Aorta (tissue), 5 donors: ENCODE measurements at regions not wholly inside any gene's neighbourhood (a gene's known extent, or its start where the extent isn't known, plus 50 kb on each side); places are given as distances from the start of the nearest gene placed in this dataset.
A peak's percentile ranks its signal among the peaks of the same experiment; 100 is the strongest.

ENCODE experiments used
- ATAC-seq: fragments of 200-7000 bp; cut with Tn5 transposase; one replicate; pipeline ENCODE4 v1.9.1; 2022; ENCODE audit warnings: moderate library complexity; ENCODE audit not compliant: low FRiP score
- DNase-seq, 2 donors: peaks; one replicate each; pipeline ENCODE4 v3.0.0-alpha.2; 2020
- H3K27ac ChIP-seq, 2 donors: one replicate each; pipeline ENCODE4 v1.5.1; 2013; ENCODE audit warnings: low read length in 2 of 2, mild to moderate bottlenecking in 2 of 2, moderate library complexity in 2 of 2, control low read depth in 1 of 2, inconsistent platforms in 1 of 2, low read depth in 1 of 2
- H3K27me3 ChIP-seq, 2 donors: one replicate each; pipeline ENCODE4 v1.6.1; 2013; ENCODE audit warnings: control low read depth in 1 of 2, low read length in 1 of 2, mild to moderate bottlenecking in 1 of 2, moderate library complexity in 1 of 2; ENCODE audit not compliant: insufficient read depth in 2 of 2, control insufficient read depth in 1 of 2
- H3K36me3 ChIP-seq, 2 donors: one replicate each; pipeline ENCODE4 v1.6.1; 2013; ENCODE audit warnings: control low read depth in 1 of 2, low read length in 1 of 2, mild to moderate bottlenecking in 1 of 2; ENCODE audit not compliant: insufficient read depth in 2 of 2, control insufficient read depth in 1 of 2
- H3K4me1 ChIP-seq, 2 donors: one replicate each; pipeline ENCODE4 v1.6.1; 2013; ENCODE audit warnings: low read length in 2 of 2, control low read depth in 1 of 2, mild to moderate bottlenecking in 1 of 2, moderate library complexity in 1 of 2; ENCODE audit not compliant: insufficient read depth in 2 of 2, control insufficient read depth in 1 of 2
- H3K4me3 ChIP-seq, 2 donors: one replicate each; pipeline ENCODE4 v1.5.1; 2013; ENCODE audit warnings: low read length in 2 of 2, control low read depth in 1 of 2, mild to moderate bottlenecking in 1 of 2
- H3K9me3 ChIP-seq: one replicate; pipeline ENCODE4 v1.6.1; 2013; ENCODE audit warnings: mild to moderate bottlenecking, low read length; ENCODE audit not compliant: control insufficient read depth
- whole genome bisulfite sequencing, 2 donors: extraction: QIAGEN DNeasy Blood & Tissue Kit; methylation state at CpG; one replicate each; pipeline ENCODE4 v1.1.7; 2013; 5-methylcytosine and 5-hydroxymethylcytosine counted together
- intact Hi-C, 2 donors: fragments of 100-400 bp; cut with DNase I; formaldehyde crosslinking; loops; one replicate each; pipeline versions ENCODE4 v1.14.2 to v1.15.0; 2022
- donor health status: healthy with polysubstance abuse.
- donor health status: Bipolar disorder and iron deficiency.
- donor health status: DM: no; HTN: no; CAD: no.
- donor health status: DM: no; HTN: no; CAD: no.
- donor health status: DM: yes; HTN: yes; CAD: no.

DNA sequence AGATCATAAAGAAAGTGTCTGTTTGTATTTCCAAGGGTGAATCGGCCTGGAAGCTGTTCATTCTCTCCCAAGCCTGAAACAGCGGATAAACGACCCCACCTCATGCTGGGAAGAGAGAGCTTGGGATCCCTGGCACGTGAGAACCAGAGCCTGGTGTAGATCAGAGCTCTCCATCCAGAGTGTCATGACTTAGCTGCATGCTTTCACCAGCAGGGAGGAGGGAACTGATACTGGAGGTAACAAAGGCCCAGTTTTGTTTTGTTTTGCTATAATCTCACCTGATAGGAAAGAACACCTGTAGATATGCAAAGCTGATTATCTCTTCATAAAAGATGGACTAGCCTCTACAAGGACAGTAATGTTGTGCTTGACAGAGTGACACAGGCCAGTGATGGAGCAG lies 236.6 kb downstream of the POM121L12 start:
- Histone ChIP-seq H3K27ac (no peak overlapping the region), H3K9me3 (no peaks in the 10 kb centered on the region)
- 56 to 57% methylated on average over 4 of the region's 4 CpGs for WGBS, 2 donors

GRCh38 chr7:53281312-53281711 lies 245.9 kb downstream of the POM121L12 start:
- intact Hi-C loops = no loop called here
- no peaks in the 10 kb centered on the region for H3K9me3 ChIP-seq
- WGBS, 2 donors = 82 to 83% methylated on average over 5 of the region's 5 CpGs
- no peak for DNase-seq
- no peaks in the 10 kb centered on the region for H3K36me3 ChIP-seq
- H3K27me3 ChIP-seq = no peaks in the 10 kb centered on the region
- H3K4me1 ChIP-seq = no peaks in the 10 kb centered on the region
- no peak overlapping the region for H3K27ac ChIP-seq
- H3K4me3 ChIP-seq = no peak overlapping the region
- no peak for ATAC-seq

More for the DNA sequence above, 236.6 kb downstream of the POM121L12 start:
- Histone ChIP-seq H3K4me1 (no peaks in the 10 kb centered on the region), H3K4me3 (no peak overlapping the region), H3K36me3 (no peaks in the 10 kb centered on the region), H3K27me3 (no peaks in the 10 kb centered on the region)
- intact Hi-C loops = no loop called here
- ATAC-seq (no peak), DNase-seq (no peak)

DNA sequence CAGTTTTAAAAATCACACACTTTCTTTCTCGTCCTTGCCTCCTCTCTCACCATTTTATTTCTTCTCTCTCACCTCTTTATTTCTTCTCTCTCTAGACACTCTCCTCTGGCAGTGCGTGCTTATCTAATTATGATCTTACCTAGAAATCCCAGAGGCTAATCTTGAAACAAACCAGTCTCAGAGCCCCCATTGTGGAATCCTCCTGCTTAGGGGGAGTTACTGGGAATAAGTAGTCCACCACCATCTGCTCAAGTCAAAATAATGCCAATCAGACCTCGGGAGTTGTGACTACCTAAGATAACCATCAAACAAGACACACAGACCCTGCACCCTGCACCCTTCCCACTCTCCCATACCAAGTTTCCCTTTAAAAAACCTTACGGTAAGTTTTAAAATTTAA lies 256.9 kb downstream of the POM121L12 start:
- Histone ChIP-seq H3K4me3 (no peak overlapping the region), H3K36me3 (no peaks in the 10 kb centered on the region), H3K27me3 (no peaks in the 10 kb centered on the region), H3K9me3 (peaks cover 1% of the 10 kb centered on the region), H3K27ac (no peak overlapping the region), H3K4me1 (no peaks in the 10 kb centered on the region)
- no peak for ATAC-seq
- intact Hi-C loops = no loop called here
- DNase-seq = no peak
- 75 to 83% methylated on average over 4 of the region's 4 CpGs for WGBS, 2 donors

DNA sequence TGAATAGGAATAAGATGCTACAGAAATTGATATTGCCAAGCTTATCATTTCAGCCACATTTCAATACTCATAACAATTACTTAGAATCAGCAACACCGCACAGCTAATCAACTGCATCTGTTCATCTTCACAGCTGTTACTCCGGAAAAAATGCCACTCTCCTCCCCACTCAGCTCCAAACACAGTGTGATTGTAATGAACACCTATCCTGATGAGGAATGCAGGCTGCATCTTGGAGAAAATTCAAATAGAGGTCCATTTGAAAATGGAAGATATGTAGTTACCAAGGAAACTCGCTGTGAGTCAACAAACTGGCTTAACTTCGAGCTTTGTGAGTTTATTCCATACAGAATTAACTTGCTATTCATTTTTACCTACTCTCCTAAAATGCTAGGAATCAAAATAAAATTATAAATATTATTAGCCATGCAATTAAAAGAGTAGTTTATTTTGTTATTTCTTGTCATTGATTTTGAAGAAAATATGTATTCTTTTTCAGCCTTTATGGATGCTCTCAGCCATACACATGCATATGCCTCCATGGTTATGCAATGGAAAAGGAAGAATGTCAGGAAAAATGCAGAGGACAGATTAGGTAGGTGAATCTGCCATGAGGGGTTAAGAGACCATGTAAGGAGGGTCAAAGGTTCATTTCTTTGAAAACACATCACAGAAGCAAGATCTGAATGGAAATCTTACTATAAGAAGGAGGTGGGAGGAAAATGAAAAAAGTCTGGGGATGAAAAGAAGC lies 267.2 kb downstream of the POM121L12 start:
- intact Hi-C loops = no loop called here
- no peak for DNase-seq
- Histone ChIP-seq H3K27ac (no peak overlapping the region), H3K4me1 (no peaks in the 10 kb centered on the region), H3K9me3 (peaks cover 1% of the 10 kb centered on the region), H3K4me3 (no peak overlapping the region), H3K36me3 (no peaks in the 10 kb centered on the region), H3K27me3 (no peaks in the 10 kb centered on the region)
- 68 to 74% methylated on average over 4 of the region's 4 CpGs for WGBS, 2 donors
- no peak for ATAC-seq

- DNase-seq = no peak
- Histone ChIP-seq H3K27me3 (no peaks in the 10 kb centered on the region), H3K4me3 (no peak overlapping the region), H3K27ac (no peak overlapping the region), H3K9me3 (peaks cover 1% of the 10 kb centered on the region), H3K36me3 (no peaks in the 10 kb centered on the region), H3K4me1 (no peaks in the 10 kb centered on the region)
- 79 to 87% methylated on average over 2 of the region's 2 CpGs for WGBS, 2 donors
- intact Hi-C loops = no loop called here
- no peak for ATAC-seq
These were observed 268.3 kb downstream of the POM121L12 start for GRCh38 chr7:53303781-53304180.

DNA sequence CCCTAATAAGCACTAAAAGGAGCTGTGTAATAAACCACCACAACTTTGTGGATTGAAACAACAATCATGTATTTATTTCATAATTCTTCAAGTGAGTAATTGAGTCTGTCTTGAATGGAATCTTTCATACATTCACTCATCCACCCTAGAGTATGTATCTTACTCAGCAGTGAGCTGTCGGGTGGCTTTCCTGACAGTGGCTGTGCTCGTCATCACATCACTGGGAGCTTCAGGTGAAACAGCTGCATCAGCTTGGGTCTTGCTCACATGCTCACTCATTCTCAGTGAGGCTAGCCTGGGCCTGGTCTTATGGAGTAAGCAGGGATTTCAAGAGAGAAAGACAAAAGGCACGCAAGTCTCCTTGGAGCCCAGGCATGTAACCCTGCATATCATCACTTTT lies 271.4 kb downstream of the POM121L12 start:
- no peak for ATAC-seq

DNA sequence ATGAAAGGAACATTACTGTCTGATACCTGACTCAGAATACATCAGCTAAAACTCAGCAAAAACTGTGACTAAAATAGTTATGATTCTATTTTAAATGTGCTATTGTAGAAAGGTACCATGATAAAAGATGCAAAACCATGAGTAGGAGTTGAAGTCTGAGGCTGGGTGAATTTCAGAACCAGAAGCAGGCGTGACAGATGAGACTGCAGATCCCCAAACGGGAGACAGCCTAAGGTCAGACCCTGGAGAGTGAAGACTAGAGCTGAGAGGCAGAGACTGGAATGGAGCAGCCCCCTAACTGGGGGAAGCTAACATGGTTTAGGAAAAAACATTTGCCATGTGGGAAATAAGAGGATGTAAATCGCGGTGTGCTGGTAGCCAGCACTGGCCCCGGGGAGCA lies 275.8 kb downstream of the POM121L12 start:
- Histone ChIP-seq H3K27ac (no peak overlapping the region), H3K4me3 (no peak overlapping the region), H3K36me3 (no peaks in the 10 kb centered on the region), H3K9me3 (peaks cover 1% of the 10 kb centered on the region), H3K4me1 (no peaks in the 10 kb centered on the region), H3K27me3 (no peaks in the 10 kb centered on the region)
- no peak for DNase-seq
- ATAC-seq = no peak
- 80 to 82% methylated on average over 5 of the region's 5 CpGs for WGBS, 2 donors
- intact Hi-C loops = no loop called here

More for the DNA sequence above, 271.4 kb downstream of the POM121L12 start:
- H3K4me3 ChIP-seq = no peak overlapping the region
- no peaks in the 10 kb centered on the region for H3K36me3 ChIP-seq
- DNase-seq = no peak
- WGBS, 2 donors = 91 to 94% methylated on average over 3 of the region's 3 CpGs
- intact Hi-C loops = no loop called here
- no peaks in the 10 kb centered on the region for H3K4me1 ChIP-seq
- H3K9me3 ChIP-seq = peaks cover 1% of the 10 kb centered on the region
- no peaks in the 10 kb centered on the region for H3K27me3 ChIP-seq
- H3K27ac ChIP-seq = no peak overlapping the region

- WGBS, 2 donors = 3 to 8% methylated on average over 6 of the region's 6 CpGs
- H3K36me3 ChIP-seq = no peaks in the 10 kb centered on the region
- no peak overlapping the region for H3K27ac ChIP-seq
- DNase-seq (peak; percentile 75), ATAC-seq (peak; percentile 68)
- H3K4me3 ChIP-seq = no peak overlapping the region
- intact Hi-C loops = no loop called here
- no peaks in the 10 kb centered on the region for H3K9me3 ChIP-seq
- H3K4me1 ChIP-seq = no peaks in the 10 kb centered on the region
- H3K27me3 ChIP-seq = no peaks in the 10 kb centered on the region
These were observed 280.5 kb downstream of the POM121L12 start for GRCh38 chr7:53315981-53316380.

DNA sequence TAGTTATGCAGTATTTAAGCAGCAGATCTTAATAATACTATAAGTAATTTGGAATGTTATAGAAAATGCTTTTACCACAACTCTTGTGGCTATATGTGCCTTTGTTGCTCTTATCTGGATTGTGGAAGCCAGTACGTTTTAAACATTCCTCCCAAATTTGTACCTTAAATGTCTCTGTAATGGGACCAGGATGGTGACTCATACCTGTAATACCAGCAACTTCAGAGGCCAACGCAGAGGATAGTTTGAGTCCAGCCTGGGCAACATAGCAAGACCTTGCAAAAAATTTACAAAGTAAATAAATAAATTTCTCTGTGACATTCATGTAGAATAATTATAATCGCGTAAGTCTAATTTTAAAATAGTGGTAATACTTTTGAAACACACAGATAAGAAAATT lies 283.1 kb downstream of the POM121L12 start:
- H3K27me3 ChIP-seq = no peaks in the 10 kb centered on the region
- ATAC-seq (no peak), DNase-seq (no peak)
- 58 to 59% methylated on average over 4 of the region's 4 CpGs for WGBS, 2 donors
- no peak overlapping the region for H3K4me3 ChIP-seq
- no peaks in the 10 kb centered on the region for H3K36me3 ChIP-seq
- H3K9me3 ChIP-seq = no peaks in the 10 kb centered on the region
- H3K4me1 ChIP-seq = no peaks in the 10 kb centered on the region
- no peak overlapping the region for H3K27ac ChIP-seq
- intact Hi-C loops = no loop called here
